ENCODE measurements at regions not wholly inside any gene's neighbourhood (a gene's known extent, or its start where the extent isn't known, plus 50 kb on each side); places are given as distances from the start of the nearest gene placed in this dataset.

- DNase-seq (ENCODE audit: low spot score in 2 of 2, unreplicated experiment in 2 of 2): no peak
- peaks cover 4% of the 10 kb centered on the region for H3K4me1 Mint-ChIP-seq
- H3K4me3 Mint-ChIP-seq: no peak overlapping the region
- no peak overlapping the region for H3K27ac Mint-ChIP-seq
- H3K9me3 Mint-ChIP-seq: no peaks in the 10 kb centered on the region
- H3K36me3 Mint-ChIP-seq: no peaks in the 10 kb centered on the region
- TF ChIP-seq, protein P1, sequence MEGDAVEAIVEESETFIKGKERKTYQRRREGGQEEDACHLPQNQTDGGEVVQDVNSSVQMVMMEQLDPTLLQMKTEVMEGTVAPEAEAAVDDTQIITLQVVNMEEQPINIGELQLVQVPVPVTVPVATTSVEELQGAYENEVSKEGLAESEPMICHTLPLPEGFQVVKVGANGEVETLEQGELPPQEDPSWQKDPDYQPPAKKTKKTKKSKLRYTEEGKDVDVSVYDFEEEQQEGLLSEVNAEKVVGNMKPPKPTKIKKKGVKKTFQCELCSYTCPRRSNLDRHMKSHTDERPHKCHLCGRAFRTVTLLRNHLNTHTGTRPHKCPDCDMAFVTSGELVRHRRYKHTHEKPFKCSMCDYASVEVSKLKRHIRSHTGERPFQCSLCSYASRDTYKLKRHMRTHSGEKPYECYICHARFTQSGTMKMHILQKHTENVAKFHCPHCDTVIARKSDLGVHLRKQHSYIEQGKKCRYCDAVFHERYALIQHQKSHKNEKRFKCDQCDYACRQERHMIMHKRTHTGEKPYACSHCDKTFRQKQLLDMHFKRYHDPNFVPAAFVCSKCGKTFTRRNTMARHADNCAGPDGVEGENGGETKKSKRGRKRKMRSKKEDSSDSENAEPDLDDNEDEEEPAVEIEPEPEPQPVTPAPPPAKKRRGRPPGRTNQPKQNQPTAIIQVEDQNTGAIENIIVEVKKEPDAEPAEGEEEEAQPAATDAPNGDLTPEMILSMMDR (IDR thresholded peaks at IDR 0.05; ENCODE audit: unreplicated experiment): no peak
- H3K27me3 Mint-ChIP-seq (ENCODE audit: low read depth): no peaks in the 10 kb centered on the region
Measured at GRCh38 chr2:39949131-39949530, 170.1 kb upstream of the THUMPD2 start.

DNA sequence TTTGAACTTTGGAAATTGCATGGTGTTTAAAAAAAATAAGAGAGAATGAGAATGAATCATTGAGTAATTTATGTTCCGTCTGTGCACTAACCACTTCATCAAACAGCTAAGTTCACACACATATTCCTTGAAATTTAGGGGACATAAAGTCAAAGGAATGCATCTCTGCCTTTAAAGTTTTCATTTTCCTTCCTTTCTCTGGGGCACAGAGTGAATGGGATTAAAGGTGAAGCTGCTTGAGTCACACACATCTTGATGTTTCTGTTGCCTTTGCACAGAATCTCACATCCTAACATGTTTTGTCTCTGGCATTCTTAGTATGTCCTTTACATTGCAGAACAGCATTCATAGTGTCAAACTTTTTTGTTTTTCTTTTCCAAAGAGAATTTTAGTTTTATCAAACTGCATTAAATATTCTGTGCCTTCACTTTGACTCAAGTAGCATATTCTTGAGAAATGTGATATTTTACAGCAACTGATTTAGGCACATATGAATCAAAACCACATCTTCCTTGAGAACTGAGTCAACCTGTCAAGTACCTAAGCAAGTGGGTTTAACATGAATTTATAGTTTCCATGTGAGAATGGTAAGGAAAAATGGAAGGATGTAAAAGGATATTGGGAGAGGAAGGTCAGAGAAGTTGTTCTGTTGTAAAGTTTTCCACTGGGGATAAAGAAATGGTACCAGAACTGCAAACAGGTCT is 169.1 kb upstream of the THUMPD2 start:
- Mint-ChIP-seq H3K27me3 (ENCODE audit: low read depth) (no peaks in the 10 kb centered on the region), H3K4me1 (peaks cover 5% of the 10 kb centered on the region), H3K36me3 (no peaks in the 10 kb centered on the region), H3K9me3 (peaks cover 2% of the 10 kb centered on the region), H3K4me3 (no peak overlapping the region), H3K27ac (no peak overlapping the region)
- DNase-seq (ENCODE audit: low spot score in 2 of 2, unreplicated experiment in 2 of 2): no peak
- TF ChIP-seq, protein P1 (IDR thresholded peaks at IDR 0.05; ENCODE audit: unreplicated experiment): no peak

DNA sequence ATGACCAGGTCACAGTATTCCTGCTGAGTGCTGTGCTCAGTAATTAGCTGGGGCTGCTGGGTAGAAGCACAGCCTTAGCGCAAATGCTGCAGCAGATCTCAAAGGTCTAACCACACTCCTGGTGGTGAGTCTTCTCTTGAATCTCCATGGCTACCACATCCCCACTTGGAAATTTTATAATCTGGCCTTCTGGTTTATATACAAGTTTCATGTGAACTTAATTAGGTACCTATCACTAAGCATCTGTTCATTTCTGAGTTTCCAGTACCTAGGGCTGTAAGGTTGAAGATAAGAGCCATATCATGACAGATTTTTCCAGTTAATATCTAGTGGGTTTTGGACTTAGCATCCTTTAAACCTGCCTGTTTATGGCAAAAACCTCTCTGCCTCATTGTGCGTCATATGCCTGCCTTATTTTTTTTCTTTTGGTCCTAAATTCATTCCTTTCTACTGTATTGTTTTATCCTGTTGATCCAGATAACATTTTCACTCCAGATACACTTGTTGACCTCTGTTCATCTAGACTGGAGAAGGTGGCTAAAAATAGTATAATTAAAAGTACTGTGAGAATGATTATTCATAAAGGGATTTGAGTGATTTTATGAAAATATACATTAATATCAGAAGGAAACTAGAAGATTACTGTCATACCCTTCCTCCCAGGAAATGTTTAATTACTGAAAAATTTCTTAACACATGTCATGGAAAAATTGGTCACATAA is 168.4 kb upstream of the THUMPD2 start:
- no peak for DNase-seq (ENCODE audit: low spot score in 2 of 2, unreplicated experiment in 2 of 2)
- Mint-ChIP-seq H3K4me3 (no peak overlapping the region), H3K27me3 (ENCODE audit: low read depth) (no peaks in the 10 kb centered on the region), H3K9me3 (peaks cover 4% of the 10 kb centered on the region), H3K4me1 (peaks cover 5% of the 10 kb centered on the region), H3K36me3 (no peaks in the 10 kb centered on the region), H3K27ac (no peak overlapping the region)
- TF ChIP-seq, protein P1 (IDR thresholded peaks at IDR 0.05; ENCODE audit: unreplicated experiment): no peak

- Mint-ChIP-seq H3K4me1 (peaks cover 12% of the 10 kb centered on the region), H3K27ac (no peak overlapping the region), H3K36me3 (no peaks in the 10 kb centered on the region), H3K27me3 (ENCODE audit: low read depth) (no peaks in the 10 kb centered on the region), H3K4me3 (no peak overlapping the region), H3K9me3 (peaks cover 19% of the 10 kb centered on the region)
- no peak for DNase-seq (ENCODE audit: low spot score in 2 of 2, unreplicated experiment in 2 of 2)
- TF ChIP-seq, protein P1 (IDR thresholded peaks at IDR 0.05; ENCODE audit: unreplicated experiment): no peak
Measured at GRCh38 chr2:39942950-39943349, 163.9 kb upstream of the THUMPD2 start.

- Mint-ChIP-seq H3K9me3 (peaks cover 18% of the 10 kb centered on the region), H3K27ac (peak overlapping the region; percentile 2), H3K27me3 (ENCODE audit: low read depth) (no peaks in the 10 kb centered on the region), H3K36me3 (no peaks in the 10 kb centered on the region), H3K4me1 (peaks cover 17% of the 10 kb centered on the region), H3K4me3 (no peak overlapping the region)
- TF ChIP-seq, protein P1 (IDR thresholded peaks at IDR 0.05; ENCODE audit: unreplicated experiment): no peak
- DNase-seq (ENCODE audit: low spot score in 2 of 2, unreplicated experiment in 2 of 2): no peak
Measured at GRCh38 chr2:39938035-39938835, 159.2 kb upstream of the THUMPD2 start.
